Fibroblast of pulmonary artery (primary cell): ENCODE measurements at regions not wholly inside any gene's neighbourhood (a gene's known extent, or its start where the extent isn't known, plus 50 kb on each side); places are given as distances from the start of the nearest gene placed in this dataset.

Source experiments
- DNase-seq: peaks from one replicate; pipeline ENCODE4 v3.0.0-alpha.2; 2010; ENCODE audit warnings: low read depth
- H3K4me3 ChIP-seq: replicated peaks from 2 replicates; pipeline ENCODE4 v1.5.1; 2011; ENCODE audit warnings: low read depth, mild to moderate bottlenecking, control low read depth, low read length, moderate library complexity
- TF ChIP-seq, protein P1 (sequence below): IDR thresholded peaks from 2 replicates; pipeline ENCODE4 v1.5.1; 2011; ENCODE audit warnings: mild to moderate bottlenecking, control low read depth, low read length, inconsistent platforms; ENCODE audit errors: missing control alignments

DNA sequence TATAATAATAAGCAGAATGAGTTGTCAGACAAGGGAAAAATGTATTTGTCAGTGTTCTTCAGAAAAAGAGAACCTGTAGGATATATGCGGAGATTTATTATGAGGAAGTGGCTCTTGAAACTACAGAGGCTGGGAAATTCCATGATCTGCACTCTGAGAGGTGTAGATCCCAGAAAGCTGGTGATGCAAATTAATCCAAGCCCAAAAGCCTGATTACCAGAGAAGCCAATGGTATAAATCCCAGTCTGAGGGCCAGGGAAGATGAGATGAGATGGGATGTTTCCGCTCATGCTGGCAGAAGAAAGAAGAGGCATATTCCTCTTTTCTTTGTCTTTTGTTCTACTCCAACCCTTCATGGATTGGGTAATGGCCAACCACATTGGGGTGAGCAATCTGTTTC is 732.8 kb upstream of the IGFBP3 start:
- H3K4me3 ChIP-seq, result no peak overlapping the region
- TF ChIP-seq, protein P1, sequence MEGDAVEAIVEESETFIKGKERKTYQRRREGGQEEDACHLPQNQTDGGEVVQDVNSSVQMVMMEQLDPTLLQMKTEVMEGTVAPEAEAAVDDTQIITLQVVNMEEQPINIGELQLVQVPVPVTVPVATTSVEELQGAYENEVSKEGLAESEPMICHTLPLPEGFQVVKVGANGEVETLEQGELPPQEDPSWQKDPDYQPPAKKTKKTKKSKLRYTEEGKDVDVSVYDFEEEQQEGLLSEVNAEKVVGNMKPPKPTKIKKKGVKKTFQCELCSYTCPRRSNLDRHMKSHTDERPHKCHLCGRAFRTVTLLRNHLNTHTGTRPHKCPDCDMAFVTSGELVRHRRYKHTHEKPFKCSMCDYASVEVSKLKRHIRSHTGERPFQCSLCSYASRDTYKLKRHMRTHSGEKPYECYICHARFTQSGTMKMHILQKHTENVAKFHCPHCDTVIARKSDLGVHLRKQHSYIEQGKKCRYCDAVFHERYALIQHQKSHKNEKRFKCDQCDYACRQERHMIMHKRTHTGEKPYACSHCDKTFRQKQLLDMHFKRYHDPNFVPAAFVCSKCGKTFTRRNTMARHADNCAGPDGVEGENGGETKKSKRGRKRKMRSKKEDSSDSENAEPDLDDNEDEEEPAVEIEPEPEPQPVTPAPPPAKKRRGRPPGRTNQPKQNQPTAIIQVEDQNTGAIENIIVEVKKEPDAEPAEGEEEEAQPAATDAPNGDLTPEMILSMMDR, result no peak
- DNase-seq, result no peak

DNA sequence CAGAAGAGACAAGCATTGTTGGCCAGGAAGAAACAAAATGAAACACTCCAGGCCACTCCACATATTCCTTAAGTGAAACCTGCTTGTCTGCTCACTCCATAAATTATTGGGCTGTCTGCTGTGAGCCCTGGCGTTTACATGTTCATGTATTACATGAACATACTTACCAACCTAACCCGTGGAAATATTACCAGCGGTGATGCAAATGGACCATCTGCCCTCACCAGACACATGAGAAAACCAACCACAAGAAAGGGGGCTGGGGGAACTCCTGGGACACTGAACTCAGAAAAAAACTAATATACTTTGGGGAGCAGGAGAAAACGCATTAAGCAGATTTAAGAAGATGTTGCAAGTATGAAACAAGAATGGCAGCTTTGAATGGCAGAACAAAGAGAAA is 731.2 kb upstream of the IGFBP3 start:
- no peak overlapping the region for H3K4me3 ChIP-seq
- TF ChIP-seq, protein P1, result no peak
- DNase-seq, result no peak

DNA sequence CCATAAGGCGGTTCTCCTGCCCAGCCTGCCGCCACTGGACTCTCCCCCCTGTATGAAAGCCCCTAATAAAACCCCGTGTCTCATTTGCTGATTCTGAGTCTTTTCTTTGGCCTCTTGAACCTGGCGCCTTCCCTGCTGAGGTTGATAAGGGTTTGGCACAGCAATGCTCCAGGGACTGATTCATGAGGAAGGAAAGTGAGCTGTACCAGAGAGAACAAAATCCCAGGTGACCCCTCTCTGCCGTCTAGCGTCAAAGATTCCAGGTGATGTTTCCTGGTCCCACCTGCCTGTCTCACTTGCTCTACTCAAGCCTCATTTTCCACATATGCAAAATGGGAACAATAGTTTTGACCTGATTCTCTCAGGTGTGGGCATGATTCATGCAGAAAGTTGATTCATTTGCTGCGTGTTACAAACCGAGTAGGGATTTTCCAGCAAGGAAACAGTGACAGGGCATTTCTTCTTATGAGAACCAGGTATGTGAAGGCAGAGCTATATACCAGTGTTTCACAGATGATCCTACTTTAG is 730.6 kb upstream of the IGFBP3 start:
- TF ChIP-seq, protein P1, result no peak
- no peak overlapping the region for H3K4me3 ChIP-seq
- no peak for DNase-seq

DNA sequence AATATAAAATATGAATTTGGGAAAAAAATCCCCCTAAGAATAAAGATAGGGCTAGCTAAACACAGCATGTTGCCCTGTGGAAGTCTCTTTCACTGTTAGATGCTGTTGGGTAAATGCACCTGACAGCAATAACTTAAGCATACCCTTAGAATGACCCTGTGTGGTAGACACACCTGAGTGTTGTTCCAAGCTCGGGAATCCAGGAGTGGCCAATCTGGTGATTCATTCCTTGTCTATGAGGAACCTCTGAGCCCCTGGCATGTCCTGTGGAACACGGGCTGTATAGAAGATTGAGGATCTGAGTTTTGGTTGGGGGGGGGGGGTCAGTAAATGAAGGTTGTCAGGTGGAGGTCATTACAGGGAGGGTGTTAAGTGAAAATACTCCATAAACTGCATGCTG is 730.0 kb upstream of the IGFBP3 start:
- DNase-seq, result no peak
- TF ChIP-seq, protein P1, result no peak
- no peak overlapping the region for H3K4me3 ChIP-seq

DNA sequence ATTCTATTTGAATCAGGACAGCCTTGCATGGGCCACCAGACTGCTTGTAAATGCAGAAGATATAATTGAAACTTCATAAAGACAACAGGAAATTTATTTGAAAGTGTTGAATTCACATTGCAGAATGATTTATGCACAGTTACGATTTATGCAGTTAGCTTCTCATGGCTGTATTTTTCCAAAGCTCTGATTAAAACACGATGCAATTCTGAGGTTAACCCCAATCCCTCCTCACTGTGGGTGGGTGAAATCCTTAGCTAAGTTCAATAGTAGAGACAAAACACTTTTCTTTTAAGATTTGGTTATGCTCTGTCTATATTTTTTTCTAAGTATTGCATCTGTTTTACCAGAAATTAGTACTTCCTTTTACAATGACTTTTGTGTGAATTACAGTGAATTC is 728.8 kb upstream of the IGFBP3 start:
- H3K4me3 ChIP-seq, result no peak overlapping the region
- DNase-seq, result no peak
- TF ChIP-seq, protein P1, result no peak

DNA sequence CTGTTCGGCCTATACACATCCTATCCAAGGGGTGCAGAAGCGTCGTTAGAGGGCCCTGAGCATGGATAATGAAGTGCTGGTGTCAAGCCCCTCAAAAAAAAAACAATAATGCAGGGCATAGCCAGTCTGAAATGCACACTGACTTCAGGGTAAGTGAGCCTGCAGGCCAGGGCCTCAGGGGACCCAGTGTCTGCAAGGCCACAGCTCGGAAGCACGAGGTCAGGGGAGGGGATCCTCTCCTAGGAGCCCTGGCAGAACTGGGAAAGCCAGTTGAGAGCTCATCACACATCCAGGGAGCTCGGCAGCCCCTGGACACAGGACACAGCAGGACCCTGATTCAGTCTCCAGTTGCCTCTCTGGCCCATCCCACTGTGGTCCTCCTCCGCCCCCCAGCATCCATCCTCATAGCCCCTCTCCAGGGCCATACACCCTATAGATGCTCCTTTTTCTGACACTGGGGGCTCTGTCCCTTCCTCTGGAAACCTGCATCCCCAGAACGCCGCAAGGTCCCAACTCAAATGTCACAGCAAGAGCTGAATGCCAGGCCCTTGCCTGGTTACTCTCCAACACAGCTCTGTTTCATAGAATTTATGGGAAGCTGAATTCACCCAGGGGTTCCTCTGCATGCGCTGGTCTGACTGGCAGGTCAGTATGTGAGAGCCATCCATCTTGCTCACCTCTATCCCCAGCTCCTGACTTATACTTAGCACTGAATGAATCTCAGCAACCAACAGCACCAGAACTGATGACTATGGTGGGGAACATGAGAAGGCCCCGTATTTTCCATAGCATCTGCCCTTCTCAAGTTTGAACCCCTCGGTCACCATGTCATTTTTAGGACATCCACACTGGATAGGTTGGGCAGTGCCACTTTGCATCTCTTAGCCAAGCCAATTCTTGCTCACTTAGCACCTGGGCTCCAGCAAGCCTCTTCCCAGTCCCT is 717.0 kb upstream of the IGFBP3 start:
- TF ChIP-seq, protein P1, result no peak
- H3K4me3 ChIP-seq, result no peak overlapping the region
- no peak for DNase-seq
